Peyer's patch (tissue), 4 donors: ENCODE measurements at regions not wholly inside any gene's neighbourhood (a gene's known extent, or its start where the extent isn't known, plus 50 kb on each side); places are given as distances from the start of the nearest gene placed in this dataset.

Experiments
- CTCF ChIP-seq, 6 experiments: fragments of 450-650 bp in 4 of 6; fragments of 200-600 bp in 2 of 6; sonication (generic) in 1 of 6; IDR thresholded peaks; one replicate each; pipeline ENCODE4 v1.5.1; 2017 to 2019; ENCODE audit warnings: antibody characterized with exemption in 6 of 6, mild to moderate bottlenecking in 3 of 6, moderate library complexity in 1 of 6
- POLR2A ChIP-seq, 2 donors: fragments of 450-650 bp; IDR thresholded peaks; one replicate each; pipeline ENCODE4 v1.5.1; 2017; ENCODE audit warnings: antibody characterized with exemption in 2 of 2, mild to moderate bottlenecking in 2 of 2, moderate library complexity in 2 of 2

GRCh38 chr13:106367361-106367971 lies 168.0 kb downstream of the EFNB2 start:
- TF ChIP-seq POLR2A (IDR thresholded peaks at IDR 0.05) (no peak), CTCF (IDR thresholded peaks at IDR 0.05) (no peak)
